ENCODE measurements at regions not wholly inside any gene's neighbourhood (a gene's known extent, or its start where the extent isn't known, plus 50 kb on each side); places are given as distances from the start of the nearest gene placed in this dataset.

- peak; percentile 51 to 82 for DNase-seq
- H3K27ac ChIP-seq, result no peak overlapping the region
- 52 to 70% (median 59%) methylated on average over 6 of the region's 6 CpGs for WGBS, 5 donors
- H3K27me3 ChIP-seq, result no peaks in the 10 kb centered on the region
- TF ChIP-seq POLR2A (IDR thresholded peaks at IDR 0.05) (no peak), CTCF (IDR thresholded peaks at IDR 0.05) (no peak), POLR2AphosphoS5 (IDR thresholded peaks at IDR 0.05) (no peak), EP300 (IDR thresholded peaks at IDR 0.05) (no peak)
- H3K36me3 ChIP-seq, result no peaks in the 10 kb centered on the region
- no peaks in the 10 kb centered on the region for H3K9me3 ChIP-seq
- no peak overlapping the region for H3K4me3 ChIP-seq
- H3K4me1 ChIP-seq, result peaks cover 0 to 5% (median 0%) of the 10 kb centered on the region in 4 donors
- intact Hi-C loops (cut with DNase I; ENCODE audit: low total_unique reads), result no loop called here
These were observed 281.1 kb upstream of the MAP3K1 start for GRCh38 chr5:56534102-56534829.

- TF ChIP-seq POLR2AphosphoS5 (IDR thresholded peaks at IDR 0.05) (no peak), POLR2A (IDR thresholded peaks at IDR 0.05) (no peak)
- WGBS, 5 donors, result 46 to 63% (median 58%) methylated on average over 3 of the region's 3 CpGs
- DNase-seq, result peak in 1 of 2 donors; percentile 76
- no peak overlapping the region for H3K27ac ChIP-seq
- H3K27me3 ChIP-seq, result no peaks in the 10 kb centered on the region
- H3K4me1 ChIP-seq, result peaks cover 0 to 5% (median 0%) of the 10 kb centered on the region in 4 donors
- intact Hi-C loops (cut with DNase I; ENCODE audit: low total_unique reads), result no loop called here
- H3K9me3 ChIP-seq, result no peaks in the 10 kb centered on the region
- H3K4me3 ChIP-seq, result no peak overlapping the region
- H3K36me3 ChIP-seq, result no peaks in the 10 kb centered on the region
These were observed 282.9 kb upstream of the MAP3K1 start for GRCh38 chr5:56532466-56532865.

- TF ChIP-seq EP300 (IDR thresholded peaks at IDR 0.05) (no peak), CTCF (IDR thresholded peaks at IDR 0.05) (no peak), POLR2AphosphoS5 (IDR thresholded peaks at IDR 0.05) (no peak), POLR2A (IDR thresholded peaks at IDR 0.05) (no peak)
- WGBS, 5 donors, result 79 to 98% (median 92%) methylated on average over 2 of the region's 2 CpGs
- Histone ChIP-seq H3K4me1 (peaks cover 0 to 20% (median 3%) of the 10 kb centered on the region in 4 donors), H3K27ac (no peak overlapping the region), H3K9me3 (no peaks in the 10 kb centered on the region), H3K4me3 (no peak overlapping the region), H3K27me3 (no peaks in the 10 kb centered on the region), H3K36me3 (no peaks in the 10 kb centered on the region)
- intact Hi-C loops (cut with DNase I; ENCODE audit: low total_unique reads), result no loop called here
- no peak for DNase-seq
These were observed 284.7 kb upstream of the MAP3K1 start for GRCh38 chr5:56530626-56531138.

GRCh38 chr5:56529666-56530430 is 285.5 kb upstream of the MAP3K1 start:
- intact Hi-C loops (cut with DNase I; ENCODE audit: low total_unique reads), result no loop called here
- DNase-seq, result no peak
- WGBS, 5 donors, result 87 to 92% (median 87%) methylated on average over 13 to 16 of the region's 16 CpGs
- Histone ChIP-seq H3K4me3 (no peak overlapping the region), H3K4me1 (peaks cover 0 to 25% (median 3%) of the 10 kb centered on the region in 4 donors), H3K27me3 (no peaks in the 10 kb centered on the region), H3K27ac (no peak overlapping the region), H3K9me3 (no peaks in the 10 kb centered on the region), H3K36me3 (no peaks in the 10 kb centered on the region)
- TF ChIP-seq POLR2A (IDR thresholded peaks at IDR 0.05) (no peak), EP300 (IDR thresholded peaks at IDR 0.05) (no peak)

GRCh38 chr5:56527174-56527573 is 288.2 kb upstream of the MAP3K1 start:
- no peak for DNase-seq
- TF ChIP-seq POLR2AphosphoS5 (IDR thresholded peaks at IDR 0.05), result no peak
- no peak for TF ChIP-seq EP300 (IDR thresholded peaks at IDR 0.05)
- TF ChIP-seq POLR2A (IDR thresholded peaks at IDR 0.05), result no peak
- TF ChIP-seq CTCF (IDR thresholded peaks at IDR 0.05), result no peak
- Histone ChIP-seq H3K9me3 (no peaks in the 10 kb centered on the region), H3K4me1 (peaks cover 0 to 30% (median 3%) of the 10 kb centered on the region in 4 donors), H3K36me3 (no peaks in the 10 kb centered on the region), H3K27ac (no peak overlapping the region), H3K4me3 (no peak overlapping the region), H3K27me3 (no peaks in the 10 kb centered on the region)
- intact Hi-C loops (cut with DNase I; ENCODE audit: low total_unique reads), result no loop called here
- WGBS, 5 donors, result 37 to 60% (median 58%) methylated on average over 4 of the region's 4 CpGs

All from stomach (tissue), 8 donors.